NCI-H1694 (cell line): ENCODE measurements at regions not wholly inside any gene's neighbourhood (a gene's known extent, or its start where the extent isn't known, plus 50 kb on each side); places are given as distances from the start of the nearest gene placed in this dataset.

Source experiments
- DNase-seq: peaks from one replicate; lab custom pipeline; 2025; lab: John Stamatoyannopoulos, UW

GRCh38 chr11:115928811-115929210 lies 424.6 kb upstream of the CADM1 start:
- no peak for DNase-seq

DNA sequence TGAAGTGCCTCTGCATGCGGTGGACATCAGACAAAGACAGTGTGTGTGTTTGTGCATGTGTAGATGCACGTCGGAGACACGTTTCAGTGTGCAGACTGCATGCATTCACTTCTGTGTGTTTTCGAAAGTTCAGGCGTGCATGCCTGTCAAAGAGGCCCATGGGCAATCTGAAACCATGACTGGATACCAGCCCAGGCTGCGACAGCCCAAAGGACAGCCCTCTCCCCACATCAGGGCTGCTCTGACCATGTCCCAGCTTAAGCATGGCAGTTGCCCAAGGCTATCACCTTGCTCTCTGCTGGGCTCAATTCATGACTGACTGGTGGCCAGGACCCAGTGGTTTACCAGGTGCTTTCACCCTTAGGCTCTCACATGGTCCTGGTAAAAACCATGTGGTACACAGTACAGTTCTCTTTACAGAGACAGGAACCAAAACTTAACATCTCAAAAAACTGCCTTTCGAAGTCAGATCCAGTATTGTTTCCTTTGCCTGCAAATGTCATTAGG lies 423.7 kb upstream of the CADM1 start:
- DNase-seq, result no peak

- DNase-seq, result no peak
Measured at GRCh38 chr11:115926601-115927000, 422.4 kb upstream of the CADM1 start.

- DNase-seq, result no peak
Measured at GRCh38 chr11:115926138-115926537, 421.9 kb upstream of the CADM1 start.

GRCh38 chr11:115925568-115926090 lies 421.4 kb upstream of the CADM1 start:
- no peak for DNase-seq

GRCh38 chr11:115924744-115925567 lies 420.7 kb upstream of the CADM1 start:
- DNase-seq, result no peak

DNA sequence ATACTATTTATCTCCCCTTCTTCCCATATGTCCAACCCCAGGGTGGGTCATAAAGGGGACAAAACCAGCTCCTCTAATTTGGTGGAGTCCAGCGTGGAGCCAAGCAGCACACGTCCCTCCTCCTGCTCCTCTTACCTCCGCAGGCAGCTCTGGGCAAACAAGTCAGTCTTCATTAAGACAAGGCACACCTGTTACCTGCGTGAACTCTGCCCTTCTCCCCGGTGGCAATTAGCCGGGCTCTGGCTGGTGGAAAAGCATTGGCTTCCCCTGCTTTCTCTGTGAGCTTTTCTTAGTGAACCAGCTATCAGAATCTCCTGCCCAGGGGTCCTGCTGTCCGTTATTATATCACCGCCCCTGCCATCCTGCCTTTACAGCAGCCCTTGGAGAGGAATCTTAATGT lies 418.7 kb upstream of the CADM1 start:
- no peak for DNase-seq

GRCh38 chr11:115921986-115922385 lies 417.8 kb upstream of the CADM1 start:
- DNase-seq, result no peak

GRCh38 chr11:115921540-115921939 lies 417.3 kb upstream of the CADM1 start:
- no peak for DNase-seq

DNA sequence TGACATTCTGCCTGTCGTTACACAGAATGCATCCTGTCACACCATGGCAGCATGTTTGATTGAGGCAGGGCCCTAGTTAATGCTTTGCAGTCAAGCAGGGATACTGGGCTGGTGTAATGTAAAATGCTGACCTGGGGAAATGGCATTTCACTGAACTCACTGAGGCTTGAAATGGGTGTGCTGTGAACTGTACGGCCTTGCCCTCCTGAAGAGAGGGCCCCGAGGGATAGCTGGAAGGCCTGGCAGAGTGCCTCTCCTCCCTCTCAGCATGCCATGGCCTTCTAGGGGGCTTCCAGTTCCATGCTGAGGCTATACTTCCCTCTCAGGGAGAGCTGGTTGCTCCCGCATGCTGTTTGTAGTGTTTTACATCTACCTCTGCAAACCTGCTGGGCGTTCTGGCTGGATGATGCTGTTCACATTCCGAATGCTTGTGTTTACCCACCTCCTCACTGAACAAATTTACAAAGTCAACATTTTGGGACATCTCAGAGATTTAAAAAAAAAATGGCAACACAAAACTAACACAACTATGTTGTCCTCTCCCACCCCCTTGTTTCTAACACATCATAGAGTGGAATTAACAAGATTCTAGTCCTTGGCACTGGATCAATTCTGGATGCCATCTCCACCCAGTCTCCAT lies 416.7 kb upstream of the CADM1 start:
- DNase-seq, result no peak

DNA sequence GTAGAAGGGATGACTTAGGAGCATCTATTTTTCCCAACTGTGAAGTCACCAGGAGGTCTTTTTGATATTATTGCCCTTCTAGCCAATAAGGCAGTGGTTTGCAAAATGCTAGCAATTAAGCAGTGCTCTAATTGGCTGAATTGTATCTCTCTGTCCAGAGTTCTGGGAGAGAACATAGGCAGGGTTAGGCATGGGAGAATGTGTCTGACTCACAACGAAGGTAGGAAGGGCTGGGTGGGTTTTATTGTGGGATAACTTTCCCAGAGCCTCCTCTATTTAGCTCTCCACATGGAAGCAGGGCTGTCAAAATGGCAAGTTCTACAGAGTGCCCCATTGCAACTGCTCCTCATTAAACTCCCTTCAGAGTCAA lies 415.9 kb upstream of the CADM1 start:
- no peak for DNase-seq

DNA sequence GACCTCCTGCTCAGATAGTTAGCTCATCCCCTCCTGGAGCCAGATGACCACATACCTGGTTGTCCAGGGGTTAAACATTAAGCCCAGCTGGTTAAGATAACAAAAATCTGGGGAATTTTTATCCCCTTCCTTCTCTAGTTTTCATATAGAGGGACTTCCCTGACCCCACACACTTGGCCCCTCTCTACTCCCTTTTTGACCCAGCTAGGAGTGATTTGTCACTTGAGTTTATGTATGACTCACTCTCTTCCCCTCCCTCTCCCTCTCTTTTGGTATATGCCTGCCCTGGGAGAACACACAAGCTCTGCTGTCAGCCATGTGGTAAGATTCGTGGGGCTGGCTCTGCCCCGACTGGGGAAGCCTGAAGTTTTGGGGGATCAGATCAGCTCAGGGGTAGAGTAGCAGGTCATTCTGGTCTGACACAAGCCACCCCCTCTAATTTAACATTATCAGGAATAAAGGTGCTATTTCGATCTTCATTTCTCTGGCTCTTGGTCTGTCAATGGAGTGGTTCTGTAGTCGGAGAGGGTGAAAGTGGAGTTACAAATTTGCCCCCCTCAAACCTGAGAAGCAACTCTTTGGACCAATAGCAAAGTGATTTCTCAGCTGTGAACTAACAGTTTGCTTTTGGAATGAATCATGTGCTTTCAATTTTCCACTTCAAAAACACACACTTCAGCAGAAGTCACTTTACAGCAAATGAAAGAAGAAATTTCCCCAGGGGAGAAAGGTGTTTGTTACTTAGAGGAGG lies 415.3 kb upstream of the CADM1 start:
- no peak for DNase-seq

- no peak for DNase-seq
Measured at GRCh38 chr11:115918576-115918975, 414.4 kb upstream of the CADM1 start.

DNA sequence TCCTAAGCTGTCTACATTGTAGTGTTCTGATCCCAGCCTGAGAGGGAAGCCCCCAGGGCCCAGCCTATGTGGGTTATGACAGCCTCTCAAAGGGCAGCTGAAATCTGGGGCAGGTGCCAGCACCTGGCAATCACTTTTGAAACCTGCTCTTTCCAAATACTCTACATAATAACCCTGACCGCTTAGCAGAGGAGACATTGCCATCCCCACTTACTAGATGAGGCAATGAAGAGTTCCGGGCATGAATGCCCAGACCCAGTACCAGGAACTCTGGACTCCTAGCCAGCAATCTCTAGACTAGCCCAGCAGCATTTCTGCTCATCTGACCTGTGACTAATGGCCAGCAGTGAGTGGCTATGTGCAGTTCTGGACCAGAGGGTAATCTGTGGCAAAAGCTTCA lies 412.4 kb upstream of the CADM1 start:
- DNase-seq, result no peak

DNA sequence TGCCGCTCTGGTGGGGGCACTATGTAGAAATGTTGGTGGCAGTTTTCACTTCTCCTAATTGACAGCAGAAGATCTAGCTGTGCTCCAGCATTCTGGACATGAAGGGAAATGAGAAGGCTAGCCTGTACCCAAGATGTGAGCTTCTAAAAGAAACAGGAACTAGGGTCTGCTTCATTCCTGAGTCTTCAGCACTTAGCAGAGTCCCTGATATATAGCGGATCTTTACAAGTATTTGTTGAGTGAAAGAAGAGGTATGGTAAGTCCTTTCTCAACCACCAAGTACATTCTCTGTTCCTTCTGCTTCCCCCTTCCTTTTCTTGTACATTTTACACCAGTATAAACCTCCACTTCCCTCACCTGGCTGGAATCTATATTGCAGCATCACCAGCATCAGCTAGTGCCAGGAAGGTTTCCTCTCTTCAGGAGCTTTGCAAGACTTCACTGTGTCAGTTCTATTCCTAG lies 408.3 kb upstream of the CADM1 start:
- DNase-seq, result no peak

DNA sequence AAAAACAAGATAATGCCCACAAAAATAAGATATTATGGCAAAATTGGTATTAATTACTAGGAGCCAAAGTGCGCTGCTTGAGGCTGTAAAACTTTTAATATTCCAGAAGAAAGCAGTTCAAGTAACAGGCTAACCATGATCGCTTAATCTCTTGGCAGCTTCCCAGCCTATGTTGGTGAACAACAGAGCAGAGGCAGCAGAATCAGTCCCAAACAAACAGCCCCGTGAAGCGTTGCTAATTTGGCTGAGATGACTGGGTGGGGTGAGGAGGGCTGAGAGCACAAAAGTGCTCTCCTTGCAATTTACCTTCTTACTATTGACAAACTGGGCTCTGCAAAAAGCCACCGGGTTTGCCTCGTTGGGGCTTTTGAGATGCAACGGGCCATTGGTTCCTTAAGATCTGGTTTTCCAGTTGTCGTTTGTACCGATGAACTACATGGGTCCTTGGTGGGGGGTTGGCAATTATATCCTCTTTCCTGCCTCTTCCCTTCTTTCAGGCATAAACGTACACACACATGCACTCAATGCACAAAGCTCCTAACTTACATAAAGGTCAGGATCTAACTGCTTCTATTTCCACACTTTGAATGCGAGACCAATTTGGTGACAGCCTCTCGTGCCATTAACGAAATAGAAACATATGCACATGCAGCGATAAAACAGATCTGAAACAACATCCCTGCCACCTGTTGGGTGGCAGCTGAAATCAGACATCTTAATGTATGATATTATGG lies 407.6 kb upstream of the CADM1 start:
- no peak for DNase-seq

GRCh38 chr11:115910379-115910778 lies 406.2 kb upstream of the CADM1 start:
- DNase-seq, result no peak

DNA sequence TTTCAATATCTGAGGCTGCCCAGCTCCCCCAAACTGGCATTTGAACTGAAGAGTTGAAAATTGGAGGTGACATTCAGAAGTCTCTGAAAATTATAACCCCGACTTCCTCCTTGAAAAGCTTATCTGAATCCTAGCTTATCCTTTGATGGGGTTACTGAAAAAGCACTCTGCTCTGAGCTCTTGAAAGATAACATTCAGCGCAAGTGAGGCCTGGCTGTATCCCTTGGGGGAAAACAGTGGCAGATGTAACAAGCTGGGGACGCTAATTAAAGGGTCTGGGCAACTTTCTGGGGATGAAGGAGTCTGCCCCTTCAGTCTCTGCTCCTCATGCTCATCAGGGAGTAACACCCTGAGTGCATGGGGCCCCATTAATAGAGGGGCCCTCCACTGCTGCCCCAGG lies 402.0 kb upstream of the CADM1 start:
- no peak for DNase-seq

GRCh38 chr11:115905341-115906000 lies 401.3 kb upstream of the CADM1 start:
- no peak for DNase-seq

DNA sequence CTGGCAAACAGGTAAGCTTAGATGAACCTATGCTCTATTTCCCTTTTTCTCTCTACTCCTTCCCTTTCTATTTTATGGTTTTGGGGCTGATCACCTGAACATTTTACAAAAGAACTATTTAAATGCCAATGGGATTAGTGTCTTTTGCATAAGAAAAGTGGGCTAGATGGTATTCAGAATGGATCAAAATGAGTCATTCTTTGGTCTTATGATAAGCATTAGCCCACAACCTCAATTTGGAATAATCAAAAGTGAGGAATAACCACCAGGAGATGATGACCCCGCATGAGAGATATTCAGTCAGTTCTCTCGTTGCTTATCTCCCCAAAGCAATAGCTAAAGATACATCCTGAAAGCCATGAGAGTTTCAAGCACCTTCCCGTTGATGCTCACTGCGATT lies 399.0 kb upstream of the CADM1 start:
- no peak for DNase-seq

- DNase-seq, result no peak
Measured at GRCh38 chr11:115901069-115901468, 396.9 kb upstream of the CADM1 start.
